H1 (cell line): ENCODE measurements at regions not wholly inside any gene's neighbourhood (a gene's known extent, or its start where the extent isn't known, plus 50 kb on each side); places are given as distances from the start of the nearest gene placed in this dataset.

Experiments
- CTCF ChIA-PET: fragments of 300-600 bp; sonication (Branson Sonifier 250); formaldehyde crosslinking; loops from one replicate; lab custom pipeline; 2021; ENCODE audit not compliant: partially characterized antibody; lab: Charles Lee
- POLR2A ChIA-PET: fragments of 300-600 bp; sonication (Branson Sonifier 250); formaldehyde crosslinking; loops from one replicate; lab custom pipeline; 2021; ENCODE audit warnings: inconsistent platforms; ENCODE audit not compliant: partially characterized antibody; lab: Charles Lee
- DNase-seq, 2 experiments: peaks; one replicate each; pipeline versions ENCODE4 v3.0.0 to v3.0.0-alpha.2; 2010 to 2022; ENCODE audit warnings: low spot score in 2 of 2, low read depth in 1 of 2, mixed read lengths in 1 of 2
- FAIRE-seq: peaks from 2 replicates; lab custom pipeline; 2011; peaks lifted over from hg19 to GRCh38; lab: Jason Lieb, UNC
- H2AFZ ChIP-seq: 2 replicates; pipeline ENCODE4 v1.8.1; 2012; ENCODE audit warnings: low read length, inconsistent platforms
- H2AK5ac ChIP-seq: 2 replicates; pipeline ENCODE4 v1.6.1; 2013; ENCODE audit warnings: low read depth, low read length
- H2BK120ac ChIP-seq: replicated peaks from 2 replicates; pipeline ENCODE3; 2013; ENCODE audit warnings: low read depth, low read length, inconsistent platforms
- H2BK12ac ChIP-seq: 2 replicates; pipeline ENCODE4 v1.6.1; 2013; ENCODE audit warnings: low read depth, low read length
- H2BK15ac ChIP-seq: 2 replicates; pipeline ENCODE4 v1.6.1; 2013; ENCODE audit warnings: low read length
- H2BK20ac ChIP-seq: 2 replicates; pipeline ENCODE4 v1.6.1; 2013; ENCODE audit warnings: low read length
- H2BK5ac ChIP-seq: 2 replicates; pipeline ENCODE4 v1.6.1; 2013; ENCODE audit warnings: low read depth, low read length
- H3K14ac ChIP-seq: 2 replicates; pipeline ENCODE4 v1.6.1; 2013; ENCODE audit warnings: inconsistent platforms; ENCODE audit not compliant: insufficient read length
- H3K18ac ChIP-seq: 2 replicates; pipeline ENCODE4 v1.6.1; 2013; ENCODE audit warnings: low read length; ENCODE audit errors: extremely low read depth
- H3K23ac ChIP-seq: 2 replicates; pipeline ENCODE4 v1.6.1; 2013; ENCODE audit warnings: inconsistent platforms; ENCODE audit not compliant: insufficient read length
- H3K23me2 ChIP-seq: 2 replicates; pipeline ENCODE4 v1.6.1; 2013; ENCODE audit warnings: low read depth, low read length
- H3K27ac ChIP-seq: 2 replicates; pipeline ENCODE4 v1.6.1; 2011; ENCODE audit warnings: low read depth, low read length, inconsistent platforms
- H3K27me3 ChIP-seq, 4 experiments: replicated peaks in 1 of 4; 1 replicate in 1 of 4; 2 replicates in 3 of 4; pipeline versions ENCODE4 v1.6.1 to v1.8.1; 2011 to 2013; ENCODE audit warnings: low read length in 3 of 4, mild to moderate bottlenecking in 3 of 4, inconsistent platforms in 2 of 4, mixed read lengths in 2 of 4, moderate library complexity in 1 of 4; ENCODE audit not compliant: control insufficient read depth in 3 of 4, insufficient read depth in 3 of 4; ENCODE audit errors: extremely low read depth in 1 of 4
- H3K36me3 ChIP-seq, 4 experiments: 2 replicates each; pipeline versions ENCODE4 v1.6.1 to v1.8.1; 2011 to 2013; ENCODE audit warnings: mild to moderate bottlenecking in 4 of 4, low read length in 3 of 4, moderate library complexity in 2 of 4, control low read depth in 1 of 4, inconsistent platforms in 1 of 4; ENCODE audit not compliant: insufficient read depth in 4 of 4, control insufficient read depth in 2 of 4
- H3K4ac ChIP-seq: replicated peaks from 2 replicates; pipeline ENCODE3; 2013; ENCODE audit warnings: low read length, low read depth, mixed read lengths, inconsistent platforms; ENCODE audit not compliant: insufficient read length
- H3K4me1 ChIP-seq, 4 experiments: replicated peaks in 1 of 4; 1 replicate in 1 of 4; 2 replicates in 3 of 4; pipeline versions ENCODE4 v1.6.1 to v1.8.1; 2011 to 2013; ENCODE audit warnings: low read length in 3 of 4, inconsistent platforms in 2 of 4, mixed read lengths in 1 of 4; ENCODE audit not compliant: insufficient read depth in 4 of 4, control insufficient read depth in 3 of 4
- H3K4me2 ChIP-seq, 2 experiments: 2 replicates each; pipeline versions ENCODE4 v1.6.1 to v1.8.1; 2011 to 2013; ENCODE audit warnings: low read depth in 2 of 2, low read length in 2 of 2, control low read depth in 1 of 2, inconsistent platforms in 1 of 2, mild to moderate bottlenecking in 1 of 2; ENCODE audit not compliant: insufficient read depth in 1 of 2
- H3K4me3 ChIP-seq, 4 experiments: fragments of 200-600, 300-600 bp in 1 of 4; sonication (generic), shearing (Covaris generic), sonication (Bioruptor Twin) in 1 of 4; 2 replicates each; pipeline versions ENCODE4 v1.5.1 to v1.8.1; 2011 to 2016; ENCODE audit warnings: low read length in 4 of 4, low read depth in 3 of 4, control low read depth in 2 of 4, inconsistent platforms in 2 of 4, mild to moderate bottlenecking in 2 of 4, mixed read lengths in 1 of 4, moderate library complexity in 1 of 4; ENCODE audit not compliant: insufficient read depth in 2 of 4; ENCODE audit errors: extremely low read depth in 1 of 4
- H3K56ac ChIP-seq: replicated peaks from 2 replicates; pipeline ENCODE3; 2013; ENCODE audit warnings: low read depth, mild to moderate bottlenecking, mixed read lengths, low read length, inconsistent platforms; ENCODE audit not compliant: insufficient read length
- H3K79me1 ChIP-seq: 2 replicates; pipeline ENCODE4 v1.6.1; 2013; ENCODE audit warnings: low read depth, low read length, control low read depth
- H3K79me2 ChIP-seq, 2 experiments: 2 replicates each; pipeline versions ENCODE4 v1.6.1 to v1.8.1; 2012 to 2013; ENCODE audit warnings: low read length in 2 of 2, mild to moderate bottlenecking in 2 of 2, inconsistent platforms in 1 of 2; ENCODE audit not compliant: insufficient read depth in 2 of 2, control insufficient read depth in 1 of 2
- H3K9ac ChIP-seq, 4 experiments: replicated peaks in 1 of 4; 1 replicate in 1 of 4; 2 replicates in 3 of 4; pipeline versions ENCODE4 v1.6.1 to v1.8.1; 2011 to 2013; ENCODE audit warnings: low read depth in 3 of 4, low read length in 3 of 4, control low read depth in 2 of 4, mild to moderate bottlenecking in 2 of 4, moderate library complexity in 2 of 4, inconsistent platforms in 1 of 4; ENCODE audit errors: extremely low read depth in 1 of 4
- H3K9me3 ChIP-seq, 2 experiments: 2 replicates each; pipeline versions ENCODE4 v1.6.1 to v1.8.1; 2012 to 2013; ENCODE audit warnings: mild to moderate bottlenecking in 2 of 2, moderate library complexity in 2 of 2, control low read depth in 1 of 2, inconsistent platforms in 1 of 2, low read depth in 1 of 2, low read length in 1 of 2, mixed read lengths in 1 of 2; ENCODE audit not compliant: insufficient read depth in 2 of 2
- H4K20me1 ChIP-seq, 2 experiments: replicated peaks in 1 of 2; 2 replicates each; pipeline versions ENCODE3 to v1.8.1; 2011 to 2013; ENCODE audit warnings: inconsistent platforms in 2 of 2, low read length in 2 of 2, mild to moderate bottlenecking in 1 of 2; ENCODE audit not compliant: insufficient read depth in 2 of 2, control insufficient read depth in 1 of 2
- H4K5ac ChIP-seq: 2 replicates; pipeline ENCODE4 v1.6.1; 2013; ENCODE audit warnings: low read length, low read depth, mixed read lengths, inconsistent platforms; ENCODE audit not compliant: insufficient read length
- H4K8ac ChIP-seq: 2 replicates; pipeline ENCODE4 v1.8.0; 2013; ENCODE audit warnings: mild to moderate bottlenecking, moderate library complexity, low read length, inconsistent platforms; ENCODE audit not compliant: insufficient read depth; ENCODE audit errors: extremely low read depth
- H4K91ac ChIP-seq: replicated peaks from 2 replicates; pipeline ENCODE3; 2013; ENCODE audit warnings: low read length, mixed read lengths, inconsistent platforms; ENCODE audit not compliant: insufficient read length
- CBX8 ChIP-seq: fragments of 300-800, 300-1000 bp; sonication (generic); IDR thresholded peaks from 2 replicates; pipeline ENCODE4 v1.7.1; 2016; ENCODE audit warnings: low read depth, low read length, borderline replicate concordance
- CEBPB ChIP-seq: IDR thresholded peaks from 2 replicates; pipeline ENCODE4 v1.6.1; 2012; ENCODE audit warnings: low read depth, low read length
- CHD2 ChIP-seq: IDR thresholded peaks from 2 replicates; pipeline ENCODE4 v1.6.1; 2012; ENCODE audit warnings: low read length, improper control_type of control experiment
- CTBP2 ChIP-seq: IDR thresholded peaks from 2 replicates; pipeline ENCODE4 v1.7.0; 2011; ENCODE audit warnings: borderline replicate concordance, mild to moderate bottlenecking, moderate library complexity, mixed read lengths, low read length; ENCODE audit not compliant: insufficient read depth, insufficient read length
- EZH2 ChIP-seq: fragments of 200-600 bp; sonication (generic); IDR thresholded peaks from 2 replicates; pipeline ENCODE4 v1.7.1; 2012; ENCODE audit warnings: low read depth, mild to moderate bottlenecking, moderate library complexity, low read length, inconsistent platforms; ENCODE audit not compliant: severe bottlenecking
- FOSL1 ChIP-seq: IDR thresholded peaks from 2 replicates; pipeline ENCODE4 v1.6.1; 2011; ENCODE audit warnings: mild to moderate bottlenecking, low read depth, low read length, moderate library complexity; ENCODE audit not compliant: insufficient read depth
- GTF2F1 ChIP-seq: IDR thresholded peaks from 2 replicates; pipeline ENCODE4 v1.6.1; 2012; ENCODE audit warnings: low read depth, low read length, improper control_type of control experiment, borderline replicate concordance
- JUN ChIP-seq: IDR thresholded peaks from 2 replicates; pipeline ENCODE4 v1.6.1; 2011; ENCODE audit warnings: low read depth, mild to moderate bottlenecking, improper control_type of control experiment, low read length
- JUND ChIP-seq: IDR thresholded peaks from 2 replicates; pipeline ENCODE4 v1.6.1; 2011; ENCODE audit warnings: mild to moderate bottlenecking, improper control_type of control experiment, low read length
- KDM4A ChIP-seq: IDR thresholded peaks from one replicate; pipeline ENCODE4 v1.7.1; 2012; ENCODE audit warnings: low read depth, mild to moderate bottlenecking, moderate library complexity, low read length, inconsistent platforms; ENCODE audit not compliant: severe bottlenecking
- KDM5A ChIP-seq: fragments of 200-600 bp; IDR thresholded peaks from 2 replicates; pipeline ENCODE4 v1.7.1; 2012; ENCODE audit warnings: mild to moderate bottlenecking, low read length, inconsistent platforms, mixed read lengths
- NRF1 ChIP-seq: IDR thresholded peaks from 2 replicates; pipeline ENCODE4 v1.6.1; 2011; ENCODE audit warnings: mild to moderate bottlenecking, low read depth, low read length, improper control_type of control experiment
- RFX5 ChIP-seq: IDR thresholded peaks from 2 replicates; pipeline ENCODE4 v1.6.1; 2011; ENCODE audit warnings: low read depth, low read length, improper control_type of control experiment, borderline replicate concordance
- SP2 ChIP-seq: IDR thresholded peaks from 2 replicates; pipeline ENCODE4 v1.6.1; 2012; ENCODE audit warnings: mild to moderate bottlenecking, low read length, inconsistent platforms
- SRF ChIP-seq: IDR thresholded peaks from 2 replicates; pipeline ENCODE4 v1.6.1; 2011; ENCODE audit warnings: mild to moderate bottlenecking, low read depth, low read length, moderate library complexity
- TAF7 ChIP-seq: optimal IDR thresholded peaks from 2 replicates; pipeline ENCODE3; 2011; ENCODE audit warnings: low read depth, mild to moderate bottlenecking, inconsistent platforms, low read length, moderate library complexity, borderline replicate concordance
- TBP ChIP-seq: IDR thresholded peaks from 2 replicates; pipeline ENCODE4 v1.6.1; 2011; ENCODE audit warnings: low read depth, low read length, improper control_type of control experiment

GRCh38 chr12:30269496-30269895 lies 426.2 kb downstream of the IPO8 start:
- DNase-seq = no peak
- Histone ChIP-seq H3K4me2 (no peak overlapping the region), H3K79me2 (no peaks in the 10 kb centered on the region), H3K9ac (no peak overlapping the region), H3K23ac (no peak overlapping the region), H2BK5ac (no peak overlapping the region), H2AK5ac (no peak overlapping the region), H3K36me3 (0 out of 8 replicates have a peak, but pooled peaks cover 0 to 3% (median 0%) of the 10 kb centered on the region in 4 experiments), H3K4me1 (no peaks in the 10 kb centered on the region), H2BK12ac (no peak overlapping the region), H3K4me3 (no peak overlapping the region), H2BK20ac (no peak overlapping the region), H3K27me3 (no peaks in the 10 kb centered on the region), H3K79me1 (no peaks in the 10 kb centered on the region), H2BK15ac (no peak overlapping the region), H3K14ac (no peak overlapping the region), H3K4ac (no peak overlapping the region), H3K9me3 (peaks cover 12 to 17% of the 10 kb centered on the region in 2 experiments), H3K56ac (no peak overlapping the region), H2AFZ (no peak overlapping the region), H3K23me2 (no peaks in the 10 kb centered on the region), H4K8ac (no peak overlapping the region), H4K20me1 (no peaks in the 10 kb centered on the region), H4K5ac (no peak overlapping the region), H3K27ac (no peak overlapping the region), H2BK120ac (no peak overlapping the region), H3K18ac (no peak overlapping the region), H4K91ac (no peak overlapping the region)
- POLR2A ChIA-PET = no interaction called here
- no peak for FAIRE-seq
- TF ChIP-seq SP2 = no peak
- TF ChIP-seq TBP = no peak
- no peak for TF ChIP-seq CTBP2
- TF ChIP-seq JUN = no peak
- TF ChIP-seq TAF7 = no peak
- TF ChIP-seq CBX8 = no peak
- no peak for TF ChIP-seq FOSL1
- TF ChIP-seq KDM4A = no peak
- TF ChIP-seq KDM5A = no peak
- no peak for TF ChIP-seq GTF2F1
- TF ChIP-seq RFX5 = no peak
- no peak for TF ChIP-seq CEBPB
- no peak for TF ChIP-seq NRF1
- TF ChIP-seq JUND = no peak
- TF ChIP-seq EZH2 = no peak
- TF ChIP-seq SRF = no peak
- no peak for TF ChIP-seq CHD2
- CTCF ChIA-PET = no interaction called here
